Glomerular visceral epithelial cell (primary cell): ENCODE measurements at regions not wholly inside any gene's neighbourhood (a gene's known extent, or its start where the extent isn't known, plus 50 kb on each side); places are given as distances from the start of the nearest gene placed in this dataset.

Source experiments
- DNase-seq: peaks from one replicate; pipeline ENCODE4 v3.0.0-alpha.2; 2016; ENCODE audit errors: extremely low spot score

DNA sequence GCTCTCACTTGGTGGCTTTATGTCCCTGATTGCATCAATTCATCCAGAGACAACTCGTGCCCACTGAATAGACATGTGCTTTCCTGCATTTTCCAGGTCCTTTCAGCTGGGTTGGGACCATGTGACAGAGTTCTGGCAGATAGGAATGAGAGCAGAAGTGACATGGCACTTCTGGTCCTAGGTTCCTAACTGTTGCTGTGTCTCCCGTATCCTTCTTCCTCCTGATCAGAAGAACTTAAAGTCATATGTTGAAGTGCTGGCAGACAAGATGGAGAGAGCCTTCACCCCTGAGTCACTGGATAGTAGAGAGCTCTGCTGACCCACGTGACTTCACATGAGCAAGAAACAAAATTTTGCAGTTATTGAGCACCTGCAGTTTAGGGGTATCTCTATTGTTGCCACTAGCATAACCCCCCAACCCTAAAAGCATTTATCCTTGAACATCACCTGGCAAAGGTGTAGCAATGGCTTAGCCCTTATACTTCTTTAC is 80.0 kb downstream of the NREP start:
- no peak for DNase-seq

DNA sequence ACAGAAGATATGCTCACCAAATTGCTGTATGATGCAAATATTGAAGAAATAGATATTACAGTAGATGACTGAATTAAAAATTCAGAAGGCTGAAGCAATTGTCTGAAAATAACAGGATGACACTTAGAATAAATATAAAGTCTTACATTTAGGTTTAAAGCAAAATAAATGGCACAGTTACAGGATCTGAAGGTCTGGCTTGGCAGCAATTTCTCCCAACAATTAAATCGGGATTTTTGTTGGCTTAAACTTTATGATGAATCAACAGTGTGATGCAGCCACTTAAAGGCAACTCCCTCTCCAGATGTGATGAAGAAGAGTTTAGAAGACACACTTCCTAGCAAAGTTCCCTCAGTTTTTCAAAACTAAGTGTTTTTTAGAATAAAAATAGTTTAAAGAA is 80.5 kb downstream of the NREP start:
- DNase-seq: no peak

DNA sequence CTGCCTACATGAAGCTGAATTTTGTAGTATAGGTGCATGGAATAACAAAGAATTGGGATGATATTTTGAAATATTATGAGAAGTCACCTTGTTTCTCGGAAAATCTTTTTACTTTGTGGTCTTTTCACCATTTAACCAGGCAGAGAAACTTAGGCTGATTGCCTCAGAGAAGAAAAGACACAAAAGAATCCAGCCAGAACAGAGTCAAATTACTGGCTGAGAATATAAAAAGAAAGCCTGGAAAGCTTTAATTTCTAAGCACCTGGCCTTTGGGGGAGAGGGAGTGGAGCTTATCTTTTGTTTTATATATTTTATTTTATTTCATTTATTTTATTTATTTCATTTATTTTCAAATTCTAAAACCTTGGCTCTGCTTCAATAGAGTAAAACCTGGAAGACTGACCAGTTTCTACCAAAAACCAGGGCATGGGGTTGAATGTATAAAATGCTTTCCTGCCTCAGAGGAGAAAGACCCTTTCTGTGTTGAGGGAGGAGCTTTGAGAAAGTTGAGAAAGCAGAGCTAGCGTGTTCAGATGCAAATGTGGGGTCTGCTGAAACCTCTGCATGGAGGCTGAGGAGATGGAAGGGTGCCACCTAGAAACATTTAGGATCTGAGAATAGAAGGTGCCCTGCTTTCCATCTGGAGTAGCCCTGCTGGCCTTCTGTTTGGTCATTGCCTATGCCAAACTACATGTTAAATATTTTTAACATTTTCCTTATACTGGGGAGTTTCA is 81.6 kb downstream of the NREP start:
- DNase-seq: no peak

DNA sequence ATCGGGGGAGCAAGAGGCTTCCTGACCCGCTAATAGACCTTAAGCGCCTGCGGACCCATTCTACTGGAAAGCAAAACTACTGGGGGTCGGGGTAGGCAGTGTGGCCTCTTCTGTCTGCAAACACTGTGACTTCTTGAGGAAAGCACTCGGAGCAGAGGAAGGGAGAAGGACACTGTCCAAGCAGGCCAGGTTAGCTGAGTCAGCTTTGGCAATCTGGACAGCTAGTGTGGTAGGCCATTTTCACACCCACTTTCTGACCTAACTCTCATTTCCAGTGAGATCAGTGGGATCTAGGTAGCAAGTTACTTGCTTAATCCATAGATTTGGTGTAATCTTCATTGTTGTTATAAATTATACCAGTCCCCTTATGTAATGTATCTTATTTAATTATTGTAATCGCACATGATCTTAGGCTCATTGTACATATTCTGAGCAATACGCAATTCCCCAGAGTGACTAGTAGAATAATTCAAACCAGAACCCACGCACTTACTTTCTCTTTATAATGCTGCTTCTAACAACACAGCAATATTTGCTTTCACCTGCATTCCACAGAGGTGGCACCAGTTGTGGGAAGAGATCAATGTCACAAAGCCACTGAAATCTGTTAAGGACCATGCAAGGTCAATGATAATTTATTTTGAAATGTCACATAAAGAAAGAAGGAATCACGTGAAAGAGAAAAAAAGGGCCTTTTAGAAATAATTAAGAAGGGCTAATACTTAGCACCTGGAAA is 82.9 kb downstream of the NREP start:
- no peak for DNase-seq

DNA sequence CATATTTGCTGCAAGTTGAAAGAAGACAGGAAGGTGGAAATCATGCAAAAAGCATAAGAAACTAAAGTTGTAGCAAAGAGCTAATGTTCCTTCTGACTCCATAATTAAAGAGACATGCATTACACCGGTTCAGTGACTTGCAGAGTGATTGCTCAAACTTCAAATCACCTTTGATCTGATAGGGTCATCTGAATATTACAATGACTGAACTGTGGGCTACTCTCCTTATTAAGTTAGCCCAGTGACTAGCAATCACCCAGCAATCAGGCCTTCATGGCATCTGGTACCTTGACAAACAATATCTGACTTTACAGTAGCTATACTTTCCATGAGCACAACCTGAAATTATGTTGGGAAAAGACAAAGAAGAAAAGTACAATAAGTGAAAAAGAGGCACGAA is 84.9 kb downstream of the NREP start:
- no peak for DNase-seq

DNA sequence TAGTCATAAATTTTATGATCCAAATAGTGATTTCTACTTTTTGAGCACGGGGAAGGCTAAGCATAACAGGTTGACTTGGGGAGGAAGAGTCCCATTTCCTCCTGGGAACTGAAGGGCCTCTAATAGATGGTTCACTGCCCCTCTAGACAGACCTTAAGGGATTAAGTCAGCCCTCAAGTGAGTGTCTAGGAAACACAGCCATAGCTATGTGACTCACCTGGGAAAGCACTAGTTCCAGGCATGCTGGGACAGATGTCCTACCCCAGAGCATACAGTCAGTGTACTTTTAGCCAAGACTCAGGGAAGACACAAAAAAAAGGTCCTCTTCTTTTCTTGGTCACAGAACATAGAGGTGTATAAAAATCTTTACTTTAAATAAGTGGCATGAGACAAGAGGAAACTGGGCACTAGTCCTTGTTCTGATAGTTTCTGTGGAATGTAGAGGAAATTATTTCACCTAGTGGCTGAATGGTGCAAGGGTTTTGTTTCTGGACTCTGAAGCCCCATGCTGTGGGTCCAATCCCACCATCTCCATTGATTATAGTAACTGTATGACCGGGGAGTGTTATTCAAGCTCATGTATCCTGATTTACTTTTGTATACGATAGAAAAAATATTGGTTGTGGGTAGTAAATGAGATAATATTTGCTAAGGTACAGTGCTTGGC is 86.0 kb downstream of the NREP start:
- peak; percentile 76 for DNase-seq

DNA sequence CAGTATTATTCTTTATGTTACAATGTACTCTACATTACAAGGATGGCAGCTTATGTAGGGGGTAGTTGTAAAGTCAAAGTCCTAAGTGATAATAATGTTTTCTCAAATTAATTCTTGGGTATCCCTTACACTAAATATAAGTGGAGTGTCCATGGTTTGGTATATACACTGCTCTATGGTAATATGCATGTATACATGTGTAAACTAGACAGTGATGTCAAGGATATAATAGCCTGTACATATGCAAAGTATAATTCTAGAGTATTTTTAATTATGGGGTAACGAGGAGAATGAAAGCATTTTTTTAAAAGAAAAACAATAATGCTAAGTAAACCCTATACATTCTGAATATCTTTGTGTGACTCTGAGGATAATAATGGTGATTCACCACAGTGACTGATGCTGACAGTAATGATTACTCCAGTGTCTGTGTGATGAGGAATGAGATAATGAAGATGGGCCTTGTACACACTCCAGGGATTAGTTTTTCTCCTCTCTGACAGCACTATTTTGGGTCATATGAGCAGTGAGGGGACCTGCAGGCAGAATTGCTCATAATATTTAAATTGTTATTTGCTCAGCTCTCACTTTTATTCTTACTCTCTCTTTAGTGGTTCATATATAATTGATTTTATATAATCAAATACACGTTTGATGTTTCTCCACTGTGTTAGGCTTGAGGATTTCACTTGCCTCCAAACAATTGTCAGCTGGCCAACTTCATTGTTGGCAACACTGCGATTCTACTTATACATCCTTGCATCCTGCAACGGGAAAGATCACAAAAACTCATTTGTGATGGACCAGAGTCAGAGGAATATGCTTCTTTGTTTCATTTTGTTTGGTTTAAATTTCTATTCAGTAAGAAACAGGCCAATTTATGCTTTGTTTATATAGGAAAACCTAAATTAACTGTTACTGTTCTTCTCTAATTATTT is 88.2 kb downstream of the NREP start:
- DNase-seq: peak; percentile 29

DNA sequence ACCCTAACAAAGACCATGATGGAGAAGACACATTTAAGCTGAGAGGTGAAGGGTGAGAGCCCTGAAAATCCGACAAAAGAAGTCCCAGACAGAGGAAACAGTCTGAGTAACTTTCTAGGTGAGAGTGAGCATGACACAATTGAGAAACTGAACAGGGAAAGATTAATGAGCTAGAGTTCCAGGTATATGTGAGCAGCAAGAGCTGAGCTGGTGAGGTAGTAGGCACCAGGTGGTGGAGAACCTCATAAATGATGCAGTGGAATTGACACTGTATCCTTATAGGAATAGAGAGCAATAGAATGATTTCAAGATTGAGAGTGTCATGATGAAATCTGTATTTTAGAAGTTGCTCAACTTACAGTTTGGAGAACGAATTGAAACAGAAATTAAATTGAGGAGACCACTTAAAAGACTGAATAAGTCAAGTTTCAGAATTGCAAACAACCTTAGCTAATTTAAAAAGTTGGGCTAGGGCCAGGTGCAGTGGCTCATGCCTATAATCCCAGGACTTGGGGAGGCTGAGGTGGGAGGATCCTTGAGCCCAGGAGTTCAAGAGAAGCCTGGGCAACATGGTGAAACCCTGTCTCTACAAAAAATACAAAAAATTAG is 89.8 kb downstream of the NREP start:
- no peak for DNase-seq

DNA sequence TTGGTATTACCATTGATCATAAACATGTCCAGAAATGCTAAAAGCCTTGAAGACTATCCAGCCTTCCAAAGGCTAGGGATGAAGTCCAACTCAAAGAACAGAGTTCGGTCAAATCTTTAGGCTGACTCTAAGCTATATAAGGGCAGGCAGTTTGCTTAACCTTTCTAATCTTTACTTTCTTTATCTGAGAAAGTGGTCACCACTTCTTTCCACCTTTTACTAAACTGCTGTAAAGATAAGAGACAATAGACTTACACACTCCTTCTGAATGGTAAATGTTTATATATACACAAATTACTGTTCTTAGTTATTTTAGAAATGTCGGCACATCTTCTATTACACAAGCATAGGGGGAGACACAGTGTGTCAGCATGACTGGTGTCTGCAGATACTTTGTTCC is 100.4 kb downstream of the NREP start:
- no peak for DNase-seq

DNA sequence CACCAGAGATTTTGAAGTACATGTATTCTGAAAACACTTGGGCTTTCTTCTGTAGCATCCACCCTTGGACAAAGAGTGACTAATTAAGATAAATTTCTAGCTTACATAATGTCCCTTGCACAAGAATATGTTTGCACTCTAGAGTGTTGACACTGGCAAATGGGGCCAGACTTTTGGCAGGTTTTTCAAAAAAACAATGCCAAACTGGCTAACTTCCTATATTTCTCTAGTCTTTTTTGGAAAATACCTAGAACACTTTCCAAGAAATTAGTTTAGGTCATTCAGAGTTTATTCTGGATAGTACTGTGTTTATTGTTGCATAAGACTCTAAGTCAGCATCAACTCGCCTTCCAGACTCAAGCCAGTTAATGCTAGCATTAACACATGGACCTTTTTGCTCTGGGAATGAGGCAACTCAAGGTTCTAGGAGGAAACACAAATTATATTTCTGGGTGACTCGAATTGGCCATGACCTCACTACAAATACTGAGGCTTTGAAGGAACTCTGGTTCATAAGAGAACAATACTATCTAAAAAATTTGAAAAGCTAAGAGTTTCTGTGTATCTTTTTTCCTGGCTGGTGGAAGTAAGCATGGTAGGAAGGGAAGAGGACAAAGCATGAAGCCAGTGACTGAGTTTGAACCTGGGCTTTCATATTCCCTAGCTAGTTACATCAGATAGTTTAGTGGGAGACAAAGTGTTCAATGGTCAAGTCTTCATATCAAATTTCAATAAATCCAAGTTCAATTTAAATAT is 101.6 kb downstream of the NREP start:
- no peak for DNase-seq

DNA sequence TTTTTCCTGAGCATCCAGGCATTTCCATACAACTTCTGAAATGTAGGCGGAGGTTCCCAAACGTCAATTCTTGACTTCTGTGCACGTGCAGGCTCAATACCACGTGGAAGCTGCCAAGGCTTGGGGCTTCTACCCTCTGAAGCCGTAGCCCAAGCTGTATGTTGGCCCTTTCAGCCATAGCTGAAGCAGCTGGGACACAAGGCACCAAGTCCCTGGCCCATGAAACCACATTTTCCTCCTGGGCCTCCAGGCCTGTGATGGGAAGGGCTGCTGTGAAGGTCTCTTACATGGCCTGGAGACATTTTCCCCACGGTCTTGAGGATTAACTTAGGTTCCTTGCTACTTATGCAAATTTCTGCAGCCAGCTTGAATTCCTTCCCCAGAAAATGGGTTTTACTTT is 103.6 kb downstream of the NREP start:
- DNase-seq: no peak

DNA sequence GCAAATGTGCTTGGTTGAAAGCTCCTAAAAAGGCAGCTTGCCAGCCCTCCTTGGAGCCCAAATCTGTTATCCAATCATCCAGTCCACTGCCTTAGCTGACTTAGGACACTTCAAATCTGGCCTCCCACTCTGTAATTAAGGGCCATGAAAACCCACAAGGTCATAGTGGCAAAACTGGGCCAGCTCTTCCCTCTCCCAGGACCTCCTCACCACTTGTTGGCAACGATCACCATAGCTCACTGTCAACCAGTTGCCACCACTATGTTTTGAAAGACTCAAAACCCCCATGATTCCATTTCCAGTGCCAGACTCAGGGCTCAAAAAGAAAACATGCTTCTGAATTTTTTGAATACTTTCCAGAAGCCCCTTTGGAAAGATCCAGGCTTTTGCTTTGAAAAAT is 107.5 kb downstream of the NREP start:
- no peak for DNase-seq

DNA sequence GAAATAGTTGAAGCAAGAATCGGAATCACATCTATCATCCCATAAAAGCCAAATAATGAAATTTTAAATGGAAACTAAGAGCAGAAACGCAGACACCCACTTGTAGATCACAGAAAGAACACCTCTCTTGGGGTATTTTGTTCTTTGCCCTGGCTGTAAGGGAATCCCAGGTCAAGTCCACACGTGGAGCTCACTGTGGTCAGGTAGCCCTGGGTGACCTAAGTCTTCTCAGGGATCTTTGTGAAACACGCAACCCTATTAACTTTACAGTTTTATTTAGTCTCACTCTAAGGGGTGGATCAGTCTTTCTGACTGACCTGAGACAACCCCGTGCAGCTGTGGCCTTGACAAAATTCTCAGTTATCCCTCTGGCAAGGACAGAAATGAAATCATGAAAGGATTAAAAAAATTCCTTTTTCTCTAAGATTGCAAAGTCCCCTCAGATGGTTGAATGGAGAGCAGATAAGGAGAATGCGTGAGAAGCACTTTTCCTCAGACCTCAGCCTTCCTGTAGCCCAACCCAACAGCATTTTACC is 111.6 kb downstream of the NREP start:
- DNase-seq: no peak

DNA sequence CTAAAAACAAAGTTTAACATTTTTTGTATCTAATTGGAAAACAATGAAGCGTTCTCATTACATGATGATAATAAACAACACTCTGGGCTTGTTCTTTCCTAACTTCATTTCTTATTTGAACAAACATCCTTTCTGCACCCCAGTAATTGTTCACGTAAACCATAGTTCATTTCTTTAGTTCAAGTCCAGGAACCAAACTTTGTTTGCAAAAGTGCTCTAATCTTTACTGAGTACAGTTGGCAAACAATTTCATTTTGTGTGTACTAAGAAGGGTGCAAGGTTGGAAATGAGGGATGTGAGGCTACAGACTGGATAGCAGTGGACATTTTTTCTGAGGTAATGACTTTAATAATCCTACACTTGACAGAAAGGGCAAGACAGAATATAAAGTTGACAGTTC is 113.5 kb downstream of the NREP start:
- DNase-seq: no peak

DNA sequence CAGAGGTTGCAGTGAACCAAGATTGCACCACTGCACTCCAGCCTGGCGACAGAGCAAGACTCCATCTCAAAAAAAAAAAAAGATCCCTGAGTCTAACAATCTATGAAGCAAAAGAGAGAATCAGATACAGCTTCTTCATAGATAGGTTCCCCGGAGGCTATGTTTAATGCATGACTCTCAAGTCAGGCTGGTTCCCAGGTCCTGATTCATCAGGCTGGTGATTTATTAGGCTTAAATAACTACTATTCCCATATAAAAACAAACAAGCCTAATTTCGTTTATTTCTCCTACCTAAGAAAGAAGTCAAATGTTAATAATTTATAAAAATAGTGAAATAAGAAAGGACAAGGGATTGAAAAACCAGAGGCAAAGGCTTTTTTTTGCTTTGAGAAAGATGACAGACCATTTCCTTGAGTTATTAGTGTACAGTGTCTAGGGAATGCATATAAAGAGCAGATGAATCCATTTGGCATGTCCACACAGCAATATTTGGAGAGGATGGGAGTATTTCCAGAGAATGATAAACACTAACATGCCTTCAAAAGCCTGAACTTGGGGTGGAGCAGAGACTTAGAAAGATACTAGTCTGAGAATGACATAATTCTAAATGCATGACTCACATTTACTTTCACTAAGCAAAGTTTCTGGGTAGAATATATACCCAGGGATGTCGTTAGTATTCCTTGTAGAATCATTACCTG is 115.3 kb downstream of the NREP start:
- peak; percentile 27 for DNase-seq

DNA sequence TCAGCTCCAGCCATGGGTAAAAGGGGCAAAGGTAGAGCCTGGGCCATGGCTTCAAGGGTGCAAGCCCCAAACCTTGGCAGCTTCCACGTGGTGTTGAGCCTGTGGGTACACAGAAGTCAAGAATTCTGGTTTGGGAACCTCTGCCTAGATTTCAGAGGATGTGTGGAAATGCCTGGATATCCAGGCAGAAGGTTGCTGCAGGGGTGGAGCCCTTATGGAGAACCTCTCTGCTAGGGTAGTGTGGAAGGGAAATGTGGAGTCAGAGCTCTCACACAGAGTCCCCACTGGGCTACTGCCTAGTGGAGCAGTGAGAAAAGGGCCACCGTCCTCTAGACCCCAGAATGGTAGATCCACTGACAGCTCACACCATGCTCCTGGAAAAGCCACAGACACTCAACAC is 117.1 kb downstream of the NREP start:
- no peak for DNase-seq

DNA sequence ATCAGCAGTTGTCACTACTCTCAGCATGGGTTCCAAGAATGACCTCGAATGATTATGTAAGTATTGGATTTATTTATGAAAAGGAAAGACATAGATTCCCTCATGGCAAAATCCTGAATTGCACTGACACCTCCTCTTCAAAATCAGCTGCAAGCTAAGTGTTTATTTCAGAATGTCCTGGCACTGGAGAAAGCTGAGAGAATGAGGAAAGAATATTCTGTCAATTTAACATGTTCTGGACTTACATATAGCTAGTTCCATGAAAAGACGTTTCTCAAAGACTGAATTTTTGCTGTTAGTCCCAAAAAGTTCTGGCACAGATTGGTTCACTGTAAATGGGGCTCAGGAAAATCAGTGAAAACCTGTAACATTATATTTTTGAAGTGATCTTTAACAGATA is 120.3 kb downstream of the NREP start:
- no peak for DNase-seq

DNA sequence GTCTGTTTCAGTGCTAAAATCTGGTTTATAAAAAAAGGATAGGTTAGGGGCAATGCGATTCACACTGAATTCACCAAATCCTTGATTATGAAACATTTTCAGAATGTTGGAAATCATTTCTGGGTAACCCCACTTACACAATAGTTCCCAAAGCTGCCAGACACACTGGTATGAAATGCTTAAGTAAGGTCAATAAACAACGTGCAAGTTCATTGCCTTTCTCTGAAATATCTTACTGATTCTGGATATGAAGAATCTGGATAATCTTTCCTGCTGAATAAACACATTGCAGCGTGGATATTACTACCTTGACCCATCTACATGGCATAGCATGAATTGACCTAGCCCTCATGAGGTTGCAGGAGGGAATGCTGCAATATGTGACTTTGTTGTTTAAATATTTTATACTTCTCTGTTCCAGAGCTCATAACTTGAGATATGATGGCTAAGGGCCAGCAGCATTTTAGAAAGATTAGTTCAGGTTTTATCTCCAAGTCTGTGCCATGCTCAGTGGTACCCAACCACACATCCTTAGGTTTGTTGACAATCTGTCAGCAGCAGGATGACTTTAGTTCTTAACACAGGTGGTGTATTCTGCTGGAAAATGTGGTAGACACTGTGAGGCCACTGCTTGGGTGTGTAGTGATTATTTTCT is 121.0 kb downstream of the NREP start:
- no peak for DNase-seq
